ENCODE measurements at regions not wholly inside any gene's neighbourhood (a gene's known extent, or its start where the extent isn't known, plus 50 kb on each side); places are given as distances from the start of the nearest gene placed in this dataset.

GRCh38 chr2:66836851-66837250 lies 401.9 kb downstream of the MEIS1 start:
- in situ Hi-C loops (cut with MboI; ENCODE audit: low sequenced_read_pairs, unreplicated experiment), result no loop called here
- DNase-seq (ENCODE audit: low spot score), result no peak
- no peak for TF ChIP-seq CTCF (IDR thresholded peaks at IDR 0.05; ENCODE audit: borderline replicate concordance, control extremely low read depth, extremely low read depth, insufficient read depth, missing control alignments)

- in situ Hi-C loops (cut with MboI; ENCODE audit: low sequenced_read_pairs, unreplicated experiment), result no loop called here
- TF ChIP-seq CTCF (IDR thresholded peaks at IDR 0.05; ENCODE audit: borderline replicate concordance, control extremely low read depth, extremely low read depth, insufficient read depth, missing control alignments), result no peak
- no peak for DNase-seq (ENCODE audit: low spot score)
Observed at GRCh38 chr2:66839551-66840320, 404.8 kb downstream of the MEIS1 start.

GRCh38 chr2:66840321-66841002 lies 405.5 kb downstream of the MEIS1 start:
- TF ChIP-seq CTCF (IDR thresholded peaks at IDR 0.05; ENCODE audit: borderline replicate concordance, control extremely low read depth, extremely low read depth, insufficient read depth, missing control alignments), result no peak
- DNase-seq (ENCODE audit: low spot score), result no peak
- in situ Hi-C loops (cut with MboI; ENCODE audit: low sequenced_read_pairs, unreplicated experiment), result no loop called here

- no peak for TF ChIP-seq CTCF (IDR thresholded peaks at IDR 0.05; ENCODE audit: borderline replicate concordance, control extremely low read depth, extremely low read depth, insufficient read depth, missing control alignments)
- DNase-seq (ENCODE audit: low spot score), result no peak
- in situ Hi-C loops (cut with MboI; ENCODE audit: low sequenced_read_pairs, unreplicated experiment), result no loop called here
Observed at GRCh38 chr2:66843847-66844246, 408.9 kb downstream of the MEIS1 start.

- in situ Hi-C loops (cut with MboI; ENCODE audit: low sequenced_read_pairs, unreplicated experiment), result no loop called here
- no peak for DNase-seq (ENCODE audit: low spot score)
Observed at GRCh38 chr2:66845307-66845706, 410.4 kb downstream of the MEIS1 start.

GRCh38 chr2:66846887-66847286 lies 412.0 kb downstream of the MEIS1 start:
- in situ Hi-C loops (cut with MboI; ENCODE audit: low sequenced_read_pairs, unreplicated experiment), result no loop called here
- no peak for TF ChIP-seq CTCF (IDR thresholded peaks at IDR 0.05; ENCODE audit: borderline replicate concordance, control extremely low read depth, extremely low read depth, insufficient read depth, missing control alignments)
- DNase-seq (ENCODE audit: low spot score), result no peak

More at GRCh38 chr2:66845307-66845706, 410.4 kb downstream of the MEIS1 start:
- TF ChIP-seq CTCF (IDR thresholded peaks at IDR 0.05; ENCODE audit: borderline replicate concordance, control extremely low read depth, extremely low read depth, insufficient read depth, missing control alignments), result no peak

Measured in GM13976 (cell line).